Fibroblast of peridontal ligament (primary cell): ENCODE measurements at regions not wholly inside any gene's neighbourhood (a gene's known extent, or its start where the extent isn't known, plus 50 kb on each side); places are given as distances from the start of the nearest gene placed in this dataset.
A peak's percentile ranks its signal among the peaks of the same experiment; 100 is the strongest.

ENCODE experiments used
- DNase-seq: peaks from one replicate; pipeline ENCODE4 v3.0.0-alpha.2; 2010; ENCODE audit errors: extremely low read depth

GRCh38 chr5:67305913-67306710 lies 109.5 kb upstream of the CD180 start:
- no peak for DNase-seq

GRCh38 chr5:67305401-67305800 lies 108.8 kb upstream of the CD180 start:
- no peak for DNase-seq

GRCh38 chr5:67303356-67303755 lies 106.8 kb upstream of the CD180 start:
- no peak for DNase-seq

GRCh38 chr5:67301285-67301903 lies 104.8 kb upstream of the CD180 start:
- DNase-seq = peak; percentile 90

- no peak for DNase-seq
Observed at GRCh38 chr5:67300326-67300725, 103.7 kb upstream of the CD180 start.

GRCh38 chr5:67299231-67299735 lies 102.7 kb upstream of the CD180 start:
- no peak for DNase-seq

- no peak for DNase-seq
Observed at GRCh38 chr5:67297802-67298532, 101.4 kb upstream of the CD180 start.

- no peak for DNase-seq
Observed at GRCh38 chr5:67297376-67297775, 100.8 kb upstream of the CD180 start.

GRCh38 chr5:67294266-67294938 lies 97.8 kb upstream of the CD180 start:
- no peak for DNase-seq

GRCh38 chr5:67293226-67293625 lies 96.6 kb upstream of the CD180 start:
- DNase-seq = no peak

- no peak for DNase-seq
Observed at GRCh38 chr5:67292201-67292940, 95.8 kb upstream of the CD180 start.

- DNase-seq = no peak
Observed at GRCh38 chr5:67291671-67292070, 95.1 kb upstream of the CD180 start.

GRCh38 chr5:67291066-67291465 lies 94.5 kb upstream of the CD180 start:
- DNase-seq = no peak

GRCh38 chr5:67290655-67291054 lies 94.1 kb upstream of the CD180 start:
- peak; percentile 52 for DNase-seq

- peak; percentile 58 for DNase-seq
Observed at GRCh38 chr5:67289763-67290521, 93.3 kb upstream of the CD180 start.

- DNase-seq = peak; percentile 82
Observed at GRCh38 chr5:67287510-67288268, 91.1 kb upstream of the CD180 start.

GRCh38 chr5:67286006-67286405 lies 89.4 kb upstream of the CD180 start:
- no peak for DNase-seq

- no peak for DNase-seq
Observed at GRCh38 chr5:67283988-67284487, 87.4 kb upstream of the CD180 start.

- DNase-seq = no peak
Observed at GRCh38 chr5:67283275-67283987, 86.8 kb upstream of the CD180 start.
